ENCODE measurements at regions not wholly inside any gene's neighbourhood (a gene's known extent, or its start where the extent isn't known, plus 50 kb on each side); places are given as distances from the start of the nearest gene placed in this dataset.
A peak's percentile ranks its signal among the peaks of the same experiment; 100 is the strongest.
"Not testable (repeated sequence)": the region's sequence is repeated elsewhere in the genome, so short reads cannot be mapped to it uniquely, and the experiment has no call there.

GRCh38 chr1:78203410-78203982 is 157.7 kb downstream of the GIPC2 start:
- DNase-seq (ENCODE audit: low spot score): not testable (repeated sequence)

GRCh38 chr1:78210175-78210574 is 164.4 kb downstream of the GIPC2 start:
- DNase-seq (ENCODE audit: low spot score): no peak

- no peak for DNase-seq (ENCODE audit: low spot score)
Observed at GRCh38 chr1:78211483-78212092, 165.8 kb downstream of the GIPC2 start.

- no peak for DNase-seq (ENCODE audit: low spot score)
Observed at GRCh38 chr1:78214334-78214733, 168.6 kb downstream of the GIPC2 start.

GRCh38 chr1:78222225-78222959 is 176.6 kb downstream of the GIPC2 start:
- DNase-seq (ENCODE audit: low spot score): no peak

GRCh38 chr1:78222960-78223358 is 177.2 kb downstream of the GIPC2 start:
- no peak for DNase-seq (ENCODE audit: low spot score)

- no peak for DNase-seq (ENCODE audit: low spot score)
Observed at GRCh38 chr1:78223417-78224215, 177.8 kb downstream of the GIPC2 start.

- no peak for DNase-seq (ENCODE audit: low spot score)
Observed at GRCh38 chr1:78224246-78224785, 178.6 kb downstream of the GIPC2 start.

GRCh38 chr1:78224861-78225552 is 179.2 kb downstream of the GIPC2 start:
- no peak for DNase-seq (ENCODE audit: low spot score)

GRCh38 chr1:78226784-78227183 is 181.0 kb downstream of the GIPC2 start:
- DNase-seq (ENCODE audit: low spot score): no peak

GRCh38 chr1:78227705-78228635 is 182.2 kb downstream of the GIPC2 start:
- DNase-seq (ENCODE audit: low spot score): no peak

- DNase-seq (ENCODE audit: low spot score): no peak
Observed at GRCh38 chr1:78229344-78229743, 183.6 kb downstream of the GIPC2 start.

GRCh38 chr1:78231477-78231876 is 185.7 kb downstream of the GIPC2 start:
- no peak for DNase-seq (ENCODE audit: low spot score)

- no peak for DNase-seq (ENCODE audit: low spot score)
Observed at GRCh38 chr1:78231894-78232293, 186.1 kb downstream of the GIPC2 start.

- no peak for DNase-seq (ENCODE audit: low spot score)
Observed at GRCh38 chr1:78232630-78233029, 186.9 kb downstream of the GIPC2 start.

GRCh38 chr1:78234496-78234895 is 188.7 kb downstream of the GIPC2 start:
- peak; percentile 6 for DNase-seq (ENCODE audit: low spot score)

- no peak for DNase-seq (ENCODE audit: low spot score)
Observed at GRCh38 chr1:78236716-78237115, 190.9 kb downstream of the GIPC2 start.

- DNase-seq (ENCODE audit: low spot score): no peak
Observed at GRCh38 chr1:78237364-78237916, 191.7 kb downstream of the GIPC2 start.

GRCh38 chr1:78240191-78240590 is 194.4 kb downstream of the GIPC2 start:
- DNase-seq (ENCODE audit: low spot score): no peak

GRCh38 chr1:78240755-78241154 is 195.0 kb downstream of the GIPC2 start:
- DNase-seq (ENCODE audit: low spot score): no peak

Data from pons (tissue), 1 donor.